Stimulated activated CD8-positive, alpha-beta memory T cell treated with anti-CD3 and anti-CD28 coated beads, Interleukin-12 subunit alpha, Interleukin-12 subunit beta, amount 100 ng/mL, for 4 hours (primary cell): ENCODE measurements at regions not wholly inside any gene's neighbourhood (a gene's known extent, or its start where the extent isn't known, plus 50 kb on each side); places are given as distances from the start of the nearest gene placed in this dataset.

Source experiments
- DNase-seq: peaks from one replicate; pipeline ENCODE4 v3.0.0-alpha.2; 2020; ENCODE audit warnings: low read depth

DNA sequence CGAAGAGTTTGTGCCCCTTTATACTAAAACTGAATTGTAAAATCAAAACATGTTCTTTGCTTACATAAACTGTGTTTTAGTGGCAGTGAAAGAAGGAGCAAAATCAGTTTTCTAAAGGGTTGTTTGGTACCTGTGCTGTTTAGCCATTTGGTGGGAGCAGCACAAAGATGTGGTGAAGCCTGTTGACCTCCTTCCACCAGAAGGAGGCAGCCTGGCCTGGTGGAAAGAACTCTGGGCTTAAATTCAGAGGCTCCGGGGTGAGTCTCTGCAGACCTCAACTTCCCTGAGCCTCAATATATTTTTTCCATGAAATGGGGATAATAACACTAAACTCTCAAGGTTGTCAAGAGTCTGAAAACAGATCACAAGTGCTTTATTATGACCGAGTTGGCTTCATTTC lies 502.5 kb downstream of the VRK1 start:
- no peak for DNase-seq

DNA sequence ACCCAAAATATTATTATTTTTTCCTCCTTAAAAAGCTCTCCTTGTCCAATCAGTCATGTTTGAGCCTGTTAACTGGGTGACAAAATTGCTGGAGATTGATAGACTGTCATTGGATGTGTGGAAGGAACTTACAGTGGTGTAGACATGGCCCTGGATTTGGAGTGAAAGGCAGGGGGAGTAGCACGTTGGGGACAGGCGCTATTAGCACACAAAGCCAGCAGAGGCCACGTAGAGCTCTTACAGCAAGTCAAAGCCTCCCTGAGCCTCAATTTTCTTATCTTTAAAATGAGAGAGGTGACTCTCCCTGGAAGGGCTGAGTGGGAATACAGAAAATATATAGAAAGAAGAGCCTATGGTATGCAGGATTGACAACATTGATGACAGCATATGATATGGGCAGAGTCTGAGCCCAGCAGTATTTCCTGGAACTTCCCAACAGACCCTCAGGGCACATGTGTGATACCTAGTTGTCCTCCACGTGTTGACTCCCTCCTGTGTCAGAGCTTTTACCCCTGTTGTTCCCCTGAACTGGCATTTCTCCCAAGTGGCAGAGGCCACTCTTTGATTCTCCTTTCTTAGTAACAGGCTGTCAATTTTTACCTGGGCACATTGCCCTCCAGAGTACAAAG lies 504.9 kb downstream of the VRK1 start:
- DNase-seq: no peak

- DNase-seq: no peak
These were observed 509.1 kb downstream of the VRK1 start for GRCh38 chr14:97306133-97306759.

DNA sequence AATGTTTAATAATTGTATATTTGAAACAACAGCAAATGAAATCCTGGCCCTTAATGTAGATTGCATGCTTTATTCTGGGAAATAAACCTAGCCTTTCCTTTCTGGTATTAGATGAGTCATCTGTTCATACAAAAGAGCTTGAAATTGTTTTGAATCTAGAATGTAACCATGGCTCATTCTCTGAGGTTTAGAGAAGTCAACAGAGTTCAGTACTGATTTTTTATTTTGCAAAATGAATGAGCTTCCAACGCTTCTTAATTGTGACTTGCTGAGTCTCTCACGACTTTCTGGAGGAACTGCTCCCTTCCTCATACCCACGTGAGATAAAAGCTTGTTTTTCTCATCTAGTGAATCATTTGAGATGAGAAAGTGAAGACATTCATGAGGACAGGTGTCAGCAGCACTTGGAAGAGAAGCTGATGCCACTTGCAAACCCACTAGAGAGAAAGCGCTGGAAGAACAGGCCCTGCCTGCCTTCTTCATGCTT lies 509.6 kb downstream of the VRK1 start:
- DNase-seq: no peak

GRCh38 chr14:97311411-97311810 lies 514.2 kb downstream of the VRK1 start:
- no peak for DNase-seq

- DNase-seq: no peak
These were observed 515.7 kb downstream of the VRK1 start for GRCh38 chr14:97312910-97313309.

- no peak for DNase-seq
These were observed 518.6 kb downstream of the VRK1 start for GRCh38 chr14:97315790-97316189.

- DNase-seq: no peak
These were observed 521.2 kb downstream of the VRK1 start for GRCh38 chr14:97318380-97318779.

DNA sequence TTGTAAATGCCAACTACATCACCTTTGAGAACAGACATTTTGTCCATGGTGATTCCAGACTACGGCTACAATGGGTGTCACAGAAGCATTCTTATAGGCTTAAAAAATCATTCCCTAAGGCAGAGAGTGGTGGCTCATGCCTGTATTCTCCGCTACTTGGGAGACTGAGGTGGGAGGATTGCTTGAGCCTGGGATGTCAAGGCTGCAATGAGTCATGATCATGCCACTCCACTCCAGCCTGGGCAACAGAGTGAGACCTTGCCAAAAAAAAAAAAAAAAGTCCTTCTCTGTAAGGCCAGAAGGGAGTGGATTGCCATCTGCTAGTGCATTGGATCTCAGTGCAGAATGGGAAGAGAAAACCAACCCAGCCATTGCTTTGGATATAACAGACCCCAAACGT lies 522.5 kb downstream of the VRK1 start:
- DNase-seq: no peak

DNA sequence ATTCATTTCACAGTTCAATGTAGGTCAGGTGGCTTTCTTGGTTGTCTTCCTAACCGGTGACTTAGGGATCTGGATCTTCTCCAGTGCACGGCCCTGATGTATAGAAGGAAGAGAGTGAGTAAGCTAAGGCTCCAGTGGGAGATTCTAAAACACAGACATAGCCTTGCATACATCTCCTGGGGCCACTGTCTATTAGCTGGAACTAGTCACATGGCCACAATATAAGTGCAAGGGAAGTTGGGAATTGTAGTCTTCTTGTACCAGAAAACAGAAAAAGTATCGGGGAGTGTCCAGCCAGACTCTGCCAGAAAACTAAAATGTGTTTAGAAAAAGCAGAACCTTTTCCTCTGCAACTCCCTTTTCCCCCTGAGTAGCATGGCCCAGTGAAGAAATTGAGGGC lies 531.6 kb downstream of the VRK1 start:
- no peak for DNase-seq

DNA sequence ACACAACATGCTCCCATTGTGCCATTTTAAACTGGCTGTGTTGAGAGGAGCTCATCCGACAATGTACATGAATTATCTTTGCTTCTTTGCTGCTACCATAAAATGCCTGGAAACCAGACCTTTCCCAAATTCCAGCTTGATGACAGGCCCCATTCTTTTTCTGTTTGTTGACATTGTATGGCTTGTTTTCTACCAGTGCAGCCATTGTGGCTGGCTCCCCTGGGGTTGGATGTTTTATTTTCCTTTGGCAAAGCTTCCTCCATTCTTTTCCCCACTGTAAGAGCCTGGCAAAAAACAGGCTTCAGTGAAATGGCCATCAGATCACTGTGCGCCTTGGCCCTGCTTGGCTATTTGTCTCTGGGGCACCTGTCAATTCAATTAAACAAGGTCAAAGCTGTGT lies 532.5 kb downstream of the VRK1 start:
- no peak for DNase-seq

GRCh38 chr14:97331058-97331457 lies 533.9 kb downstream of the VRK1 start:
- no peak for DNase-seq

DNA sequence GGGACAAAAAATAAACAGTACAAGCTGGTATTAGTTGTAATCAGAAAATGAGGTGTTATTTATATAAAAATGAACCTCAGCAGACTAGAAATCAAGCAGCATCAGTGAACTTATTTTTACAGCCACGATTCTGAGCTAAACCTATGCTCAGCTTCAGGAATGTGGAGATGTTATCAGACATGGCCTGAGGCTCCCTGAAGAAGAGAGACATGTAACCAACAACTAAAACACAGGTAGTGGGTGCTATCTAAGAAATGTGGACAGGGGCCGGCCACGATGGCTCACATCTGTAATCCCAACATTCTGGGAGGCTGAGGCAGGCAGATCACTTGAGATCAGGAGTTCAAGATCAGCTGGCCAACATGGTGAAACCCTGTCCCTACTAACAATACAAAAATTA lies 534.3 kb downstream of the VRK1 start:
- DNase-seq: no peak

- no peak for DNase-seq
These were observed 539.0 kb downstream of the VRK1 start for GRCh38 chr14:97336179-97336578.

GRCh38 chr14:97336816-97337215 lies 539.6 kb downstream of the VRK1 start:
- no peak for DNase-seq

DNA sequence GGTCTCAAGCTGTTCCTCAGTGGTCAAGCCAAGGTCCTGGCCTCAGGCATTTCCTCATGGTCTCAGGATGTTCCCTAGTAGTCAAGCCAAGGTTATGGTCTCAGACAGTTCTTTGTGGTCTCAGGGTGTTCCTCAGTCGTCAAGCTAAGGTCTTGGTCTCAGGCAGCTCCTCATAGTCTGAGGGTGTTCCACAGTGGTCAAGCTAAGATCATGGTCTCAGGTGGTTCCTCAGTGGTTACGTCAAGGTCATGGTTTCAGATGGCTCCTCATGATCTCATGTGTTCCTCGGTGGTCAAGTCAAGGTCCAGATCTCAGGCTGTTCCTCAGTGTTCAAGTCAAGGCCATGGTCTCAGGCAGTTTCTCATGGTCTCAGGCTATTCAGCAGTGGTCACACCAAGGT lies 540.1 kb downstream of the VRK1 start:
- DNase-seq: no peak

DNA sequence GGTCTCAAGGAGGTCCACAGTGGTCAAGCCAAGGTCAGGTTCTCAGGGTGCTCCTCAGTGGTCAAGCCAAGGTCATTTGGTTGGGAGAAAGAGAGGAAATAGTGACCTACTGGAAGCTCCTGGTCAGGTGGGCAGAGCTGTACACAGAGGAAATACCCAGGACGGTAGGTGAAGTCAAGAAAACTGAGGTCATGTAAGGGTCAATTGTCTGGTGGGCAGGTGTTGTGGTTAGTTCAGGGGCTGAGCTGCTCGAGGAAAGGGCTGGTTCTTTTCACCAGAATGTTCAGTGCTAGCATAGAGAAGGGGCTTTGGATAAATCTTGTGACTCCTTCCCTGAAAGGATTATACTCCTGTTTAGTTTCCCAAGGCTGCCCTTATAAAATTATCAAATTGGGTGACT lies 540.5 kb downstream of the VRK1 start:
- DNase-seq: no peak

DNA sequence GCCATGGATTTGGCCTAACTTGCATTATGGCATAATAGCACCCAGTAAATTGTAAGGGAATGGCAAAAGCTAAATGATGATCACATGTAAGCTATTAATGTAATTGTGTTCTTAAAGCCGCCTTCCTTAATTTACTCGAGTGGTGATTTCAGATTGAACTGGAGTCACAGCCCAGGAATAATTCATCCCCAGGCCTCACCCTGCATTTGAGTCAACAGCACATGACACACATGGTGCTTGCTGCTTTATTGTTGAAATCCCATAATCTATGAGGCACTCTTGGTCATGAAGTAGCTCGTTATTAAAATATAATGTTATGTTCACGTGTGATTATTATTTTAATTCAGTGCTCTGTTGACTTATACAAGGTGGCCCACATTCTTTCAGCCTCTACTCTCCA lies 547.5 kb downstream of the VRK1 start:
- no peak for DNase-seq

DNA sequence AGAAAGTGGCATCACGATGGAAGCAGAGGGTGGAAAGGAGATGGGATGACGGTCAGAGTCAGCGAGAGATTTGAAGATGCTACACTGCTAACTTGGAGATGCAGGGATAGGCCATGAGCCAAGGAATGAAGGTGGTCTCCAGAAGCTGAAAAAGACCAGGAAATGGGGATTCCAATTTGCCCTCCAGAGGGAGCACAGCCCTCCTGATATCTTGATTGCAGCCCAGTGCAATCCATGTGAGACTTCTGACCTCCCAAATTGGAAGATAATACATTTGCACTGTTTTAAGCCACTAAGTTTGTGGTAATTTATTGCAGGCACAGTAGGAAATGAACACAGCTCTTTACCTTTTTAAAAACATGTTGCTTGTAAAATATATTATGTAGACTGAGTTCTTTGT lies 549.5 kb downstream of the VRK1 start:
- DNase-seq: no peak

GRCh38 chr14:97349463-97349862 lies 552.3 kb downstream of the VRK1 start:
- no peak for DNase-seq

DNA sequence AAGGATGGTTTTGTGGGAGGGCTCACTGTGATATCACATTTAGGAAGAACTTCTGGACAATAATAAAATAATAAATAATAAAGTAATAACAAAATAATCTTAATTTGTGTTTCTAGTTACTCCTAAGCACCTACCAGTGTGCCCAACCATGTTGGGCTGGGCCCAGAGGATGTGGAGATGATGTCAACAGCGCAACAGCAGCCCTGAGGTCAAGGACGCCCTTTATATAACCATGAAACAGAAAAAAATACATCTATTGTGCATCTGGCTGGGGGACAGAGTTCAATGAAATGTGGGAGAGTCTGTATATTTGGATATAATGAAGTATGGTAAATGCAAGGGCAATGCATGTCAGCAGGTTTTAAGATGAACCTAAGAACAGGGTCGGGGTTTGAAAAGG lies 552.8 kb downstream of the VRK1 start:
- DNase-seq: no peak

GRCh38 chr14:97350415-97350814 lies 553.2 kb downstream of the VRK1 start:
- DNase-seq: no peak

DNA sequence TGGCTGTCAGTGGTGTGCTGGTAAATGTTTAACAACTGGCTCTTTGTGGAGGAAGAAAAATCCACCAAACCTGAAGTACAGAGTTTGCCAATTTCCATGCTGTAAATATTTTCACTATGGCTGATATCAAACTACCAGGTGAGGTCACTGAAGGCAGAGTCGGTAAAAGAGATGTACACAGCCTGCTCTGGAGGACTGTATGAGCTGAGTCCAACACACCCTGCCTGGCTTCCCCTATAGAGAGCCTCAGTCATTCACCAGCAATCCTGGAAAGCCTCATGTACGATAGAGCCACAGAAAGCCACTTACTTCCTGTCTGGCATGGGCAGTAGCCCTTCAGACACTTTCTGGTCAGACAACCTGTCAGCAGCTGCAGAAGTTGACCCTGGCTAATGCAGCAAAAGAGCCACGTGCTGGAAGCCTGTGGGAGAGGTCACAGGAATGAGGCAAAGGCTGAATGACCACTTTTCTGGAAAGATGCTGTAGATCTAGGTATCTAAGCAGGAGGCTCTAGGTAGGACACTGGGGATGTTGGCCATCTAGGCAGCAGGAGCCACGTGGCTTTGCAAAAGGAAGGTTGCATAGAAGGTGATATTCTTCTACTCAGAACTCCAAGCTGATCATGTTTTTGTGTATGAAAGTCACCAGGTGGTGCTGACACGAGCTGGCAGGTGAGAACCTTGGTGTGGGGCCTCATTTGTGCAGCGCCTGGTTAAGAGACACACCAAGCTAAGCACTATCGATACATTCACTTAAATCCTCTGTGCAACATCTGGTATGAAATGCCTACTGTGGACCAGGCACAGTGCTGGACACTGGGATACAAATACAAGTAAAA lies 553.9 kb downstream of the VRK1 start:
- no peak for DNase-seq
